ENCODE measurements at regions not wholly inside any gene's neighbourhood (a gene's known extent, or its start where the extent isn't known, plus 50 kb on each side); places are given as distances from the start of the nearest gene placed in this dataset.

DNA sequence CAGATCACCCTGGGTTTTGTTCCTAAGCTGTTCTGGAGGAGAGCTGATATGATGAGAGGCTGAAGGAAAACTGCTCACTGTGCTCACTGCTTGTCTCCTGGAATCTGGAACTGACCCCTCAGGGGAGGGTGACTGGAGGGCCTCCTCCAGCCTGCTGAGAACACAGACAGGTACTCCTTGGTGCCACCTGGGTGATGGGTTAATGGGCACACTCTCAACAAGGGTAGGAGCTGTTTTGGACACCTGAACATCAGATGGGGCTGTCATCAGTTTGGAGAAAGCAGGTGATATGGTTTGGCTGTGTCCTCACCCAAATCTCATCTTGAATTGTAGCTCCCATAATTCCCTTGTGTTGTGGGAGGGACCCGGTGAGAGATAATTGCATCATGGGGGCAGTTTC is 58.1 kb upstream of the SORCS3 start:
- no TSS peak for BruUV-seq (replicated peaks)
- Mint-ChIP-seq H3K9me3 (ENCODE audit: low read depth, unreplicated experiment) (no peaks in the 10 kb centered on the region), H3K27me3 (ENCODE audit: unreplicated experiment) (peaks cover 97% of the 10 kb centered on the region), H3K27ac (ENCODE audit: unreplicated experiment) (no peak overlapping the region), H3K4me1 (ENCODE audit: low read depth, unreplicated experiment) (no peaks in the 10 kb centered on the region), H3K4me3 (ENCODE audit: low read depth, unreplicated experiment) (no peak overlapping the region), H3K36me3 (ENCODE audit: insufficient read depth, unreplicated experiment) (no peaks in the 10 kb centered on the region)
- DNase-seq: no peak
- CTCF ChIA-PET: no interaction called here
- intact Hi-C loops (cut with micrococcal nuclease; ENCODE audit: unreplicated experiment): no loop called here
- TF ChIP-seq, protein P1, sequence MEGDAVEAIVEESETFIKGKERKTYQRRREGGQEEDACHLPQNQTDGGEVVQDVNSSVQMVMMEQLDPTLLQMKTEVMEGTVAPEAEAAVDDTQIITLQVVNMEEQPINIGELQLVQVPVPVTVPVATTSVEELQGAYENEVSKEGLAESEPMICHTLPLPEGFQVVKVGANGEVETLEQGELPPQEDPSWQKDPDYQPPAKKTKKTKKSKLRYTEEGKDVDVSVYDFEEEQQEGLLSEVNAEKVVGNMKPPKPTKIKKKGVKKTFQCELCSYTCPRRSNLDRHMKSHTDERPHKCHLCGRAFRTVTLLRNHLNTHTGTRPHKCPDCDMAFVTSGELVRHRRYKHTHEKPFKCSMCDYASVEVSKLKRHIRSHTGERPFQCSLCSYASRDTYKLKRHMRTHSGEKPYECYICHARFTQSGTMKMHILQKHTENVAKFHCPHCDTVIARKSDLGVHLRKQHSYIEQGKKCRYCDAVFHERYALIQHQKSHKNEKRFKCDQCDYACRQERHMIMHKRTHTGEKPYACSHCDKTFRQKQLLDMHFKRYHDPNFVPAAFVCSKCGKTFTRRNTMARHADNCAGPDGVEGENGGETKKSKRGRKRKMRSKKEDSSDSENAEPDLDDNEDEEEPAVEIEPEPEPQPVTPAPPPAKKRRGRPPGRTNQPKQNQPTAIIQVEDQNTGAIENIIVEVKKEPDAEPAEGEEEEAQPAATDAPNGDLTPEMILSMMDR (IDR thresholded peaks at IDR 0.05; ENCODE audit: unreplicated experiment): no peak

DNA sequence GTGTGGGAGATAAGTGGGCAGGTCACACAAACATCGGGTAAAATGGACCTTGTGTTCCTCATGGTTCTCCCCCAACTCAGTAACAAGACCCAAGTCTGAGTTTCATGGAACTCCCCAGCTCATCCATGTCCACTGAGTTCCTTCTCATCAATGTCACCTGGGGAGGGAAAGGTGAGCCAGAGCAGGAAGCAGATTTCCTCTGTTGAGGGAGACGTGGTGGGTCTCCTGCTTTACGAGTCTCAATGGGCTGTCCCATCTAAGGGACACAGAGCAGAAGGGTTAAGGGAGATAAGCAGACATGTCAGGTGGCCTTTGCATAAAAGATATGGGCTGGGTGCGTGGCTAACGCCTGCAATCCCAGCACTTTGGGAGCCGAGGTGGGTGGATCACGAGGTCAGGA is 56.5 kb upstream of the SORCS3 start:
- Mint-ChIP-seq H3K9me3 (ENCODE audit: low read depth, unreplicated experiment) (no peaks in the 10 kb centered on the region), H3K27me3 (ENCODE audit: unreplicated experiment) (peaks cover 92% of the 10 kb centered on the region), H3K4me1 (ENCODE audit: low read depth, unreplicated experiment) (no peaks in the 10 kb centered on the region), H3K36me3 (ENCODE audit: insufficient read depth, unreplicated experiment) (no peaks in the 10 kb centered on the region), H3K27ac (ENCODE audit: unreplicated experiment) (no peak overlapping the region), H3K4me3 (ENCODE audit: low read depth, unreplicated experiment) (no peak overlapping the region)
- BruUV-seq (replicated peaks): no TSS peak
- intact Hi-C loops (cut with micrococcal nuclease; ENCODE audit: unreplicated experiment): no loop called here
- TF ChIP-seq, protein P1 (IDR thresholded peaks at IDR 0.05; ENCODE audit: unreplicated experiment): no peak
- CTCF ChIA-PET: no interaction called here
- DNase-seq: no peak

- no TSS peak for BruUV-seq (replicated peaks)
- CTCF ChIA-PET: no interaction called here
- DNase-seq: no peak
- peaks cover 92% of the 10 kb centered on the region for H3K27me3 Mint-ChIP-seq (ENCODE audit: unreplicated experiment)
- no peaks in the 10 kb centered on the region for H3K4me1 Mint-ChIP-seq (ENCODE audit: low read depth, unreplicated experiment)
- H3K36me3 Mint-ChIP-seq (ENCODE audit: insufficient read depth, unreplicated experiment): no peaks in the 10 kb centered on the region
- no peak overlapping the region for H3K27ac Mint-ChIP-seq (ENCODE audit: unreplicated experiment)
- no peak overlapping the region for H3K4me3 Mint-ChIP-seq (ENCODE audit: low read depth, unreplicated experiment)
- H3K9me3 Mint-ChIP-seq (ENCODE audit: low read depth, unreplicated experiment): no peaks in the 10 kb centered on the region
- TF ChIP-seq, protein P1 (IDR thresholded peaks at IDR 0.05; ENCODE audit: unreplicated experiment): no peak
- intact Hi-C loops (cut with micrococcal nuclease; ENCODE audit: unreplicated experiment): no loop called here
Measured at GRCh38 chr10:104587751-104588150, 53.3 kb upstream of the SORCS3 start.

GRCh38 chr10:104589431-104589830 is 51.7 kb upstream of the SORCS3 start:
- no TSS peak for BruUV-seq (replicated peaks)
- CTCF ChIA-PET: no interaction called here
- H3K36me3 Mint-ChIP-seq (ENCODE audit: insufficient read depth, unreplicated experiment): no peaks in the 10 kb centered on the region
- DNase-seq: no peak
- no peak overlapping the region for H3K27ac Mint-ChIP-seq (ENCODE audit: unreplicated experiment)
- peaks cover 92% of the 10 kb centered on the region for H3K27me3 Mint-ChIP-seq (ENCODE audit: unreplicated experiment)
- TF ChIP-seq, protein P1 (IDR thresholded peaks at IDR 0.05; ENCODE audit: unreplicated experiment): no peak
- no peak overlapping the region for H3K4me3 Mint-ChIP-seq (ENCODE audit: low read depth, unreplicated experiment)
- intact Hi-C loops (cut with micrococcal nuclease; ENCODE audit: unreplicated experiment): no loop called here
- no peaks in the 10 kb centered on the region for H3K9me3 Mint-ChIP-seq (ENCODE audit: low read depth, unreplicated experiment)
- H3K4me1 Mint-ChIP-seq (ENCODE audit: low read depth, unreplicated experiment): no peaks in the 10 kb centered on the region

DNA sequence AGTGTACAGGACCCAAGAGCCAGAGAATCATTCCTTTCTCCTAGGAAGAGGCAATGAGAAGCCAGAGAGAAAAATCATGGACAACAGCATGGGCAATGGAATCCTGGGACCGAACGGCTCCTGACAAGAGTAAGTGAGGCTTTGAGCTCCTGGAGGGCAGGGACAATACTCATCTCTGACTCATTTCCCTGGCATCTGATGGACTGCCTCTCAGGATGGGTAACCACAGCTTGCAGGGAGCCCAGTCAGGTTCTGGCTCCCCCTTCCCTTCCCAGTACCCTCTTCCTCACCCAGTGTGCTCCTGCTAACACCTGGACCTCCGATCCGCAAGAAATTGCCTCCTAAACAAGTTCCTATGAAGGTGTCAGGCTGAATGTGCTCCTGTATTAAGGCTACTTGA is 51.2 kb upstream of the SORCS3 start:
- intact Hi-C loops (cut with micrococcal nuclease; ENCODE audit: unreplicated experiment): no loop called here
- Mint-ChIP-seq H3K9me3 (ENCODE audit: low read depth, unreplicated experiment) (no peaks in the 10 kb centered on the region), H3K27ac (ENCODE audit: unreplicated experiment) (no peak overlapping the region), H3K4me3 (ENCODE audit: low read depth, unreplicated experiment) (no peak overlapping the region), H3K27me3 (ENCODE audit: unreplicated experiment) (peaks cover 92% of the 10 kb centered on the region), H3K4me1 (ENCODE audit: low read depth, unreplicated experiment) (no peaks in the 10 kb centered on the region), H3K36me3 (ENCODE audit: insufficient read depth, unreplicated experiment) (no peaks in the 10 kb centered on the region)
- BruUV-seq (replicated peaks): no TSS peak
- TF ChIP-seq, protein P1 (IDR thresholded peaks at IDR 0.05; ENCODE audit: unreplicated experiment): no peak
- CTCF ChIA-PET: no interaction called here
- DNase-seq: no peak
